ENCODE measurements at regions not wholly inside any gene's neighbourhood (a gene's known extent, or its start where the extent isn't known, plus 50 kb on each side); places are given as distances from the start of the nearest gene placed in this dataset.

- no peaks in the 10 kb centered on the region for H3K9me3 ChIP-seq (ENCODE audit: low read depth, low read length, poor library complexity, severe bottlenecking)
- no TSS peak for BruUV-seq (replicated peaks)
- peaks cover 8% of the 10 kb centered on the region for H3K4me1 ChIP-seq (ENCODE audit: insufficient read depth, low read length, poor library complexity, severe bottlenecking)
- POLR2A ChIA-PET (ENCODE audit: low non-redundant PET): no interaction called here
- H3K27me3 ChIP-seq (replicated peaks; ENCODE audit: insufficient read depth, low read depth, low read length, poor library complexity): no peaks in the 10 kb centered on the region
- CTCF ChIA-PET: no interaction called here
- no peak overlapping the region for H3K4me3 ChIP-seq (ENCODE audit: low read depth, low read length, poor library complexity, severe bottlenecking)
- no peaks in the 10 kb centered on the region for H3K36me3 ChIP-seq (ENCODE audit: insufficient read depth, low read length, poor library complexity, severe bottlenecking)
- no peak for DNase-seq (ENCODE audit: low spot score)
- no peak overlapping the region for H3K27ac ChIP-seq (ENCODE audit: low read depth, low read length, poor library complexity, severe bottlenecking)
- TF ChIP-seq, protein P1, sequence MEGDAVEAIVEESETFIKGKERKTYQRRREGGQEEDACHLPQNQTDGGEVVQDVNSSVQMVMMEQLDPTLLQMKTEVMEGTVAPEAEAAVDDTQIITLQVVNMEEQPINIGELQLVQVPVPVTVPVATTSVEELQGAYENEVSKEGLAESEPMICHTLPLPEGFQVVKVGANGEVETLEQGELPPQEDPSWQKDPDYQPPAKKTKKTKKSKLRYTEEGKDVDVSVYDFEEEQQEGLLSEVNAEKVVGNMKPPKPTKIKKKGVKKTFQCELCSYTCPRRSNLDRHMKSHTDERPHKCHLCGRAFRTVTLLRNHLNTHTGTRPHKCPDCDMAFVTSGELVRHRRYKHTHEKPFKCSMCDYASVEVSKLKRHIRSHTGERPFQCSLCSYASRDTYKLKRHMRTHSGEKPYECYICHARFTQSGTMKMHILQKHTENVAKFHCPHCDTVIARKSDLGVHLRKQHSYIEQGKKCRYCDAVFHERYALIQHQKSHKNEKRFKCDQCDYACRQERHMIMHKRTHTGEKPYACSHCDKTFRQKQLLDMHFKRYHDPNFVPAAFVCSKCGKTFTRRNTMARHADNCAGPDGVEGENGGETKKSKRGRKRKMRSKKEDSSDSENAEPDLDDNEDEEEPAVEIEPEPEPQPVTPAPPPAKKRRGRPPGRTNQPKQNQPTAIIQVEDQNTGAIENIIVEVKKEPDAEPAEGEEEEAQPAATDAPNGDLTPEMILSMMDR (conservative IDR thresholded peaks at IDR 0.05; ENCODE audit: low read depth, low read length): no peak
- no peak for TF ChIP-seq EZH2 (IDR thresholded peaks at IDR 0.05; ENCODE audit: borderline replicate concordance, low read depth, low read length, poor library complexity, severe bottlenecking)
- intact Hi-C loops (cut with micrococcal nuclease; ENCODE audit: unreplicated experiment): no loop called here
Measured at GRCh38 chr10:29846881-29847280, 212.1 kb upstream of the SVIL start.

DNA sequence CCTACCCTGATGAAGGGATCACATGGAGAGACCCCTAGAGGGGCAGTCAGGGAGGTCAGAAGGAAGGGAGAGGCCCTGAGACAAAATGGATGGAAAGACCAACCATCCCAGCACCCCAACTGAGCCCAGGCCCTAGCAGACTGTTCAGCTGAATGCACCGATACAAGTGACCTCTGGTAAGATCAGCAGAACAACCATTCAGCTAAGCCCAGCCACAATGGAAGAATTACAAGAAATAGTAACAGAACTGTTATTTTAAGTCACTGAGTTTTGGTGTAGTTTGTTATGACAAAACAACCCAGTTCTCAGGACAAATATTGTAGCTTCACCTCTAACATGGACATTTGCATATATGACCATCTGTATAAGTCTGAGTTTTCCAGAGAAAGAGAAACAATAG is 210.4 kb upstream of the SVIL start:
- Histone ChIP-seq H3K4me3 (ENCODE audit: low read depth, low read length, poor library complexity, severe bottlenecking) (no peak overlapping the region), H3K36me3 (ENCODE audit: insufficient read depth, low read length, poor library complexity, severe bottlenecking) (no peaks in the 10 kb centered on the region), H3K9me3 (ENCODE audit: low read depth, low read length, poor library complexity, severe bottlenecking) (no peaks in the 10 kb centered on the region), H3K27ac (ENCODE audit: low read depth, low read length, poor library complexity, severe bottlenecking) (no peak overlapping the region), H3K27me3 (replicated peaks; ENCODE audit: insufficient read depth, low read depth, low read length, poor library complexity) (no peaks in the 10 kb centered on the region), H3K4me1 (ENCODE audit: insufficient read depth, low read length, poor library complexity, severe bottlenecking) (peaks cover 8% of the 10 kb centered on the region)
- no TSS peak for BruUV-seq (replicated peaks)
- TF ChIP-seq, protein P1 (conservative IDR thresholded peaks at IDR 0.05; ENCODE audit: low read depth, low read length): no peak
- TF ChIP-seq EZH2 (IDR thresholded peaks at IDR 0.05; ENCODE audit: borderline replicate concordance, low read depth, low read length, poor library complexity, severe bottlenecking): no peak
- intact Hi-C loops (cut with micrococcal nuclease; ENCODE audit: unreplicated experiment): no loop called here
- no peak for DNase-seq (ENCODE audit: low spot score)
- ChIA-PET CTCF (no interaction called here), POLR2A (ENCODE audit: low non-redundant PET) (no interaction called here)

DNA sequence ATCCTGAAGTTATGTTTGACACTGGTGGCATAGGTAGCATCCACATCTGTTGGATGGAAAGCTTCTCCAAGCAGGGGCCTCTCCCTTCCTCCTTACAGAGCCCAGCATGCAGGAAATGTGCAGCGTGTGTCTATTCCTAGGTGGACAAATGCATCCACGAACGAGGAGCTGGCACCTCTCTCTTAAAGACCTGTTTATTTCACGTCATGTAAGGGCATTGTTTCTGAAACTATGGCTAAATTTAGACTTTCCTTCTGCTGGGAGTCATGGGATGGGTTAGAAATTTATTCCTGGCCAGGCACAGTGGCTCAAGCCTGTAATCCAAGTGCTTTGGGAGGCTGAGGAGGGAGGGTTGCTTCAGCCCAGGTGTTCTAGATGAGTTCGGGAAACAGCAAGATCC is 208.4 kb upstream of the SVIL start:
- CTCF ChIA-PET: no interaction called here
- intact Hi-C loops (cut with micrococcal nuclease; ENCODE audit: unreplicated experiment): no loop called here
- BruUV-seq (replicated peaks): no TSS peak

More for the DNA sequence above, 208.4 kb upstream of the SVIL start:
- Histone ChIP-seq H3K4me3 (ENCODE audit: low read depth, low read length, poor library complexity, severe bottlenecking) (no peak overlapping the region), H3K4me1 (ENCODE audit: insufficient read depth, low read length, poor library complexity, severe bottlenecking) (no peaks in the 10 kb centered on the region), H3K36me3 (ENCODE audit: insufficient read depth, low read length, poor library complexity, severe bottlenecking) (no peaks in the 10 kb centered on the region), H3K9me3 (ENCODE audit: low read depth, low read length, poor library complexity, severe bottlenecking) (no peaks in the 10 kb centered on the region), H3K27me3 (replicated peaks; ENCODE audit: insufficient read depth, low read depth, low read length, poor library complexity) (no peaks in the 10 kb centered on the region), H3K27ac (ENCODE audit: low read depth, low read length, poor library complexity, severe bottlenecking) (no peak overlapping the region)
- no peak for DNase-seq (ENCODE audit: low spot score)
- TF ChIP-seq EZH2 (IDR thresholded peaks at IDR 0.05; ENCODE audit: borderline replicate concordance, low read depth, low read length, poor library complexity, severe bottlenecking): no peak
- TF ChIP-seq, protein P1 (conservative IDR thresholded peaks at IDR 0.05; ENCODE audit: low read depth, low read length): no peak
- POLR2A ChIA-PET (ENCODE audit: low non-redundant PET): no interaction called here

All from A673 (cell line).